GM12874 (cell line): ENCODE measurements at regions not wholly inside any gene's neighbourhood (a gene's known extent, or its start where the extent isn't known, plus 50 kb on each side); places are given as distances from the start of the nearest gene placed in this dataset.

Source experiments
- CTCF ChIP-seq: IDR thresholded peaks from 2 replicates; pipeline ENCODE4 v1.5.1; 2011; ENCODE audit warnings: low read depth, mild to moderate bottlenecking, control low read depth, low read length, moderate library complexity; ENCODE audit not compliant: insufficient read depth

GRCh38 chr3:145898487-145898886 lies 262.5 kb downstream of the PLOD2 start:
- no peak for TF ChIP-seq CTCF

- no peak for TF ChIP-seq CTCF
Measured at GRCh38 chr3:145899241-145899640, 261.7 kb downstream of the PLOD2 start.

- TF ChIP-seq CTCF = no peak
Measured at GRCh38 chr3:145900056-145900829, 260.7 kb downstream of the PLOD2 start.

GRCh38 chr3:145902166-145902565 lies 258.8 kb downstream of the PLOD2 start:
- no peak for TF ChIP-seq CTCF

GRCh38 chr3:145903472-145904013 lies 257.4 kb downstream of the PLOD2 start:
- TF ChIP-seq CTCF = no peak

- no peak for TF ChIP-seq CTCF
Measured at GRCh38 chr3:145904138-145904537, 256.8 kb downstream of the PLOD2 start.

- TF ChIP-seq CTCF = no peak
Measured at GRCh38 chr3:145906301-145906700, 254.7 kb downstream of the PLOD2 start.
